ENCODE measurements at regions not wholly inside any gene's neighbourhood (a gene's known extent, or its start where the extent isn't known, plus 50 kb on each side); places are given as distances from the start of the nearest gene placed in this dataset.

- DNase-seq (no peak), ATAC-seq (no peak)
- no peaks in the 10 kb centered on the region for H3K4me1 ChIP-seq
- H3K9me3 ChIP-seq: no peaks in the 10 kb centered on the region
- no peaks in the 10 kb centered on the region for H3K36me3 ChIP-seq (replicated peaks in 1 of 2; ENCODE audit: insufficient read depth in 1 of 2, low read depth in 2 of 2)
- no peak overlapping the region for H3K4me3 ChIP-seq
- intact Hi-C loops (cut with DNase I): no loop called here
- 68 to 73% methylated on average over 6 of the region's 6 CpGs for WGBS, 2 donors
- no peak overlapping the region for H3K27ac ChIP-seq
- TF ChIP-seq CTCF (IDR thresholded peaks at IDR 0.05) (no peak), POLR2A (IDR thresholded peaks at IDR 0.05) (no peak)
- no peaks in the 10 kb centered on the region for H3K27me3 ChIP-seq
Observed at GRCh38 chr20:5670036-5670536, 59.3 kb upstream of the GPCPD1 start.

DNA sequence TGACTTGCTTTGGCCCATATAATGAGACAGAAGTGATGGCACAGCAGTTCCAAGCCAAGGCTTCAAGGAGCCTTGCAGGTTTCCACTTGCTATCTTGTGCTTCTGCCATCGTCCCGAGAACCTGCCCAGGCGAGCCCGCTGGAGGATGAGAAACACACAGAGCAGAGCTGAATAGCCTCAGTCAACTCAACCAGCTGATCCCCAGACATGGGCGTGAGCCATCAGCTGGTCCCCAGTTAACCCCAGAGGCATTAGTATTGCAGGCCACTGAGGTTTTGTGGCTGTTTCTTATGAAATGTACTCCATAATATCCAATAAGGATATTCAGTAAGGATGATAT, 57.7 kb upstream of the GPCPD1 start:
- Histone ChIP-seq H3K4me3 (no peak overlapping the region), H3K9me3 (no peaks in the 10 kb centered on the region), H3K36me3 (replicated peaks in 1 of 2; ENCODE audit: insufficient read depth in 1 of 2, low read depth in 2 of 2) (no peaks in the 10 kb centered on the region), H3K27ac (no peak overlapping the region), H3K27me3 (no peaks in the 10 kb centered on the region), H3K4me1 (no peaks in the 10 kb centered on the region)
- WGBS, 2 donors: 78 to 88% methylated on average over 5 of the region's 5 CpGs
- no peak for TF ChIP-seq POLR2A (IDR thresholded peaks at IDR 0.05)
- DNase-seq (no peak), ATAC-seq (no peak)
- intact Hi-C loops (cut with DNase I): no loop called here

DNA sequence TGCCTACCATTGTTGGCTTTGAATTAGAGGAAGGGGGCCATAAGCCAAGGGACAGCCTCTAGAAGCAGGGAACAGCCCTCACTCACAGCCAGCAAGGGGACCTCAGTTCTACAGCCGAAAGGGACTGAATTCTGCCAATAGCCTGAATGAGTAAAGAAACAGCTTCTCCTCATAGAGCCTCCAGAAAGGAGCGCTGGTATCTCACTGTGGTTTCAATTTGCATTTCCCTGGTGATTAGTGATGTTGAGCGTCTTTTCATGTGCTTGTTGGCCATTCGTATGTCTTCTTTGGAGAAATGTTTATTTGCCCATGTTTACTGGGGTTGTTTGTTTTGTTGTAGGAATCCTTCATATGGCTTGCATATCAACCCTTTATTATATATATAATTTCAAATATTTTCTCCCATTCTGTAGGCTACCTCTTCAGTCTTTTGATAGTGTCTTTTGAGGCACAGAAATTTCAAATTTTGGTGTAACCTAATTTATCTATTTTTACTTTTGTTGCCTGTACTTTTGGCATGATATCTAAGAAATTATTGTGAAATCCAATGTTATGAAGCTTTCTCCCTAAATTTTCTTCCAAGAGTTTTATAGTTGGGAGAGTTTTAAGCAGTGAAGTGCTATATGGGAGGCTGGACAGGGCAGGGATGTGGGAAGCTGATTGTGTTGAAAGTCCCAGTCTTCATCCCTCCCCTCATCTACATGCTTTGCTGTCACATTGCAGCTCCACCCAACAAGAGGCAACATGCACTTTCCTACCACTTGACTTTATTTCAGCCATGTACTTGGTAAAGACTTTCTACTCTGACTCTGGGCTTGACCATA, 57.1 kb upstream of the GPCPD1 start:
- Histone ChIP-seq H3K9me3 (no peaks in the 10 kb centered on the region), H3K4me3 (no peak overlapping the region), H3K36me3 (replicated peaks in 1 of 2; ENCODE audit: insufficient read depth in 1 of 2, low read depth in 2 of 2) (no peaks in the 10 kb centered on the region), H3K4me1 (no peaks in the 10 kb centered on the region), H3K27me3 (no peaks in the 10 kb centered on the region), H3K27ac (no peak overlapping the region)
- ATAC-seq (no peak), DNase-seq (no peak)
- intact Hi-C loops (cut with DNase I): no loop called here
- TF ChIP-seq CTCF (IDR thresholded peaks at IDR 0.05): no peak
- no peak for TF ChIP-seq POLR2A (IDR thresholded peaks at IDR 0.05)
- WGBS, 2 donors: 61 to 74% methylated on average over 4 of the region's 4 CpGs

- ATAC-seq (no peak), DNase-seq (no peak)
- H3K4me1 ChIP-seq: no peaks in the 10 kb centered on the region
- no peaks in the 10 kb centered on the region for H3K36me3 ChIP-seq (replicated peaks in 1 of 2; ENCODE audit: insufficient read depth in 1 of 2, low read depth in 2 of 2)
- H3K9me3 ChIP-seq: no peaks in the 10 kb centered on the region
- TF ChIP-seq POLR2A (IDR thresholded peaks at IDR 0.05): no peak
- no peak for TF ChIP-seq CTCF (IDR thresholded peaks at IDR 0.05)
- no peak overlapping the region for H3K4me3 ChIP-seq
- 78 to 88% methylated on average over 2 of the region's 2 CpGs for WGBS, 2 donors
- no peaks in the 10 kb centered on the region for H3K27me3 ChIP-seq
- H3K27ac ChIP-seq: no peak overlapping the region
- intact Hi-C loops (cut with DNase I): no loop called here
Observed at GRCh38 chr20:5665417-5665816, 54.6 kb upstream of the GPCPD1 start.

- Histone ChIP-seq H3K9me3 (no peaks in the 10 kb centered on the region), H3K4me3 (no peak overlapping the region), H3K36me3 (replicated peaks in 1 of 2; ENCODE audit: insufficient read depth in 1 of 2, low read depth in 2 of 2) (no peaks in the 10 kb centered on the region), H3K27me3 (no peaks in the 10 kb centered on the region), H3K4me1 (no peaks in the 10 kb centered on the region), H3K27ac (no peak overlapping the region)
- ATAC-seq (no peak), DNase-seq (no peak)
- no peak for TF ChIP-seq POLR2A (IDR thresholded peaks at IDR 0.05)
- TF ChIP-seq CTCF (IDR thresholded peaks at IDR 0.05): no peak
- 71 to 75% methylated on average over 5 of the region's 5 CpGs for WGBS, 2 donors
- intact Hi-C loops (cut with DNase I): no loop called here
Observed at GRCh38 chr20:5663396-5663795, 52.6 kb upstream of the GPCPD1 start.
